Esophagus muscularis mucosa (tissue), 3 donors: ENCODE measurements at regions not wholly inside any gene's neighbourhood (a gene's known extent, or its start where the extent isn't known, plus 50 kb on each side); places are given as distances from the start of the nearest gene placed in this dataset.

Experiments used
- CTCF ChIP-seq, 3 experiments: fragments of 200-600 bp in 2 of 3; fragments of 450-650 bp in 1 of 3; sonication (generic) in 2 of 3; IDR thresholded peaks; one replicate each; pipeline ENCODE4 v1.5.1; 2017 to 2019; ENCODE audit warnings: antibody characterized with exemption in 3 of 3, mild to moderate bottlenecking in 2 of 3, moderate library complexity in 1 of 3
- POLR2A ChIP-seq: fragments of 450-650 bp; IDR thresholded peaks from one replicate; pipeline ENCODE4 v1.6.1; 2017; ENCODE audit warnings: antibody characterized with exemption, moderate library complexity, mild to moderate bottlenecking, low read depth

DNA sequence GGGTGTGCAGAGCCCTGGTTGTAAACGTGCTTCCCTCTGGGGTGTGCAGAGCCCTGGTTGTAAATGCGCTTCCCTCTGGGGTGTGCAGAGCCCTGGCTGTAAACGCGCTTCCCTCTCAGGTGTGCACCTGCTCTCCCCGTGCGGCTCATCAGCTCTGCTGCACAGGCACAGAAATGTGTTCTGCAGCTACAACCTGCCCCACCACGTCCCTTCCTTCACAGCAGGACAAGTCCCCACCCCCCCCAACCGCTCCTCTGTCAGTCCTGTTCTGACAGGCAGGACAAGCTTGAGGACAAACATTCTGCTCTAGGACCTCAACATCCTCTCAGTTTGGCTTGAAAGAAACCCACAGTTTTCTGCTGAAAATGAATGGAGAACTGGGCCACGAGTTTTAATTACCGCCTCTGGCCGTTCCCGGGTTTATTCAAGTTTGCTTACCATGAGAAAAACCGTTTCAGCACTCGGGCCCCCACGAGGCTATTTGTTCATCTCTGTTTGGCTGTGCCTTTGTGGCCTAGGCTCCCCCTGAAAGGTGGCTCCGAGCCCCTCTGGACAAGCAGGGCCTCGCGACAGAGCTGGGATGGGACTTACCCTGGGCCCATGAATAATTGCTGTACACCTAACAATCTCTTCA lies 81.0 kb upstream of the ASB18 start:
- TF ChIP-seq CTCF (IDR thresholded peaks at IDR 0.05) (no peak), POLR2A (no peak)
